Peyer's patch (tissue), 4 donors: ENCODE measurements at regions not wholly inside any gene's neighbourhood (a gene's known extent, or its start where the extent isn't known, plus 50 kb on each side); places are given as distances from the start of the nearest gene placed in this dataset.

Source experiments
- POLR2A ChIP-seq, 2 donors: fragments of 450-650 bp; IDR thresholded peaks; one replicate each; pipeline ENCODE4 v1.5.1; 2017; ENCODE audit warnings: antibody characterized with exemption in 2 of 2, mild to moderate bottlenecking in 2 of 2, moderate library complexity in 2 of 2
- TF ChIP-seq, protein P1 (sequence below), 6 experiments: fragments of 450-650 bp in 4 of 6; fragments of 200-600 bp in 2 of 6; sonication (generic) in 1 of 6; IDR thresholded peaks; one replicate each; pipeline ENCODE4 v1.5.1; 2017 to 2019; ENCODE audit warnings: antibody characterized with exemption in 6 of 6, mild to moderate bottlenecking in 3 of 6, moderate library complexity in 1 of 6

DNA sequence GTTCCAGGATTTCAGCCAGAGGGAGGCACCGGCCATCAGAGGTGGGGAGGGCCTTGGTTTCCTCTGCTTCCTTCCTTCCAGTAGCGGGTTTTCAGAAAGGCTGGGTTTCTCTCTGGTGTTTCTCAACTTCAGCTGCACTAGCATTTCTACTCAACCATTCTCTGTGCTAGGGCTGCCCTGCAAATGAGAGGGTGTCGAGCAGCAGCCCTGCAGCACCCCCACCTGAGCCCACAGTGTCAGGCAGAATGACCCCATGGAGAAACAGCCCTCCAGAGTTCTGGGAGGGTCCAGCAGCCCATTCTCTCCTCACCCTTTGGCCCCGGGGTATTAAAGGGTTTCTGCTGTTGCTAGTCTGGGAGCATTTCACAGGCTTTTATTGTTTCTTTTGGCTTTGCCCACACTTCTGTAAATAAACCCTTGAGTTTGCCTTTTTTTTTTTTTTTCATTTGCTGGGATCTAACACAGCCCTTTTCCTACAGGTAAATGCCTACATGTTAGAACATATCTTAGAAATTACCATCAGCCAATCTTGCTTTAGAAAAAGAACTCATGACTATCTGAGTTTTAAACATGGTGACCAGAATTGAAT, 151.5 kb upstream of the VIPR2 start:
- TF ChIP-seq POLR2A (IDR thresholded peaks at IDR 0.05) = no peak
- TF ChIP-seq, protein P1, sequence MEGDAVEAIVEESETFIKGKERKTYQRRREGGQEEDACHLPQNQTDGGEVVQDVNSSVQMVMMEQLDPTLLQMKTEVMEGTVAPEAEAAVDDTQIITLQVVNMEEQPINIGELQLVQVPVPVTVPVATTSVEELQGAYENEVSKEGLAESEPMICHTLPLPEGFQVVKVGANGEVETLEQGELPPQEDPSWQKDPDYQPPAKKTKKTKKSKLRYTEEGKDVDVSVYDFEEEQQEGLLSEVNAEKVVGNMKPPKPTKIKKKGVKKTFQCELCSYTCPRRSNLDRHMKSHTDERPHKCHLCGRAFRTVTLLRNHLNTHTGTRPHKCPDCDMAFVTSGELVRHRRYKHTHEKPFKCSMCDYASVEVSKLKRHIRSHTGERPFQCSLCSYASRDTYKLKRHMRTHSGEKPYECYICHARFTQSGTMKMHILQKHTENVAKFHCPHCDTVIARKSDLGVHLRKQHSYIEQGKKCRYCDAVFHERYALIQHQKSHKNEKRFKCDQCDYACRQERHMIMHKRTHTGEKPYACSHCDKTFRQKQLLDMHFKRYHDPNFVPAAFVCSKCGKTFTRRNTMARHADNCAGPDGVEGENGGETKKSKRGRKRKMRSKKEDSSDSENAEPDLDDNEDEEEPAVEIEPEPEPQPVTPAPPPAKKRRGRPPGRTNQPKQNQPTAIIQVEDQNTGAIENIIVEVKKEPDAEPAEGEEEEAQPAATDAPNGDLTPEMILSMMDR (IDR thresholded peaks at IDR 0.05) = no peak
